HepG2 (cell line): ENCODE measurements at regions not wholly inside any gene's neighbourhood (a gene's known extent, or its start where the extent isn't known, plus 50 kb on each side); places are given as distances from the start of the nearest gene placed in this dataset.
A peak's percentile ranks its signal among the peaks of the same experiment; 100 is the strongest.

Experiments
- ATAC-seq: fragments of 200-7000 bp; cut with Tn5 transposase; 3 replicates; pipeline ENCODE4 v1.9.1; 2020; ENCODE audit warnings: mild to moderate bottlenecking, moderate library complexity
- BruUV-seq: library from RNA; stranded (reverse); fragments of 400-500 nt; replicated peaks from 2 replicates; lab custom pipeline; 2021; lab: Mats Ljungman, UMichigan
- CTCF ChIA-PET: fragments of 300-600 bp; formaldehyde crosslinking; extraction: SDS; loops from one replicate; lab custom pipeline; 2021; ENCODE audit warnings: low total read pairs, inconsistent platforms, low intra/inter-chr PET ratio; lab: Yijun Ruan, JAX
- POLR2A ChIA-PET: fragments of 350-600 bp; sonication (Branson Sonifier 250); formaldehyde crosslinking; loops from one replicate; lab custom pipeline; 2020; ENCODE audit warnings: antibody characterized with exemption, inconsistent platforms; lab: Yijun Ruan, JAX
- DNase-seq: peaks from one replicate; pipeline ENCODE4 v3.0.0-alpha.2; 2015; ENCODE audit warnings: low spot score
- FAIRE-seq: peaks from 3 replicates; lab custom pipeline; 2011; peaks lifted over from hg19 to GRCh38; lab: Jason Lieb, UNC
- H2AFZ ChIP-seq: one replicate; pipeline ENCODE4 v1.6.1; 2011; ENCODE audit warnings: low read length, inconsistent platforms
- H3K27ac ChIP-seq: fragments of 300-600 bp; 3 replicates; pipeline ENCODE4 v1.8.0; 2011; ENCODE audit warnings: mixed run types, mild to moderate bottlenecking, mixed read lengths, low read length, inconsistent platforms; ENCODE audit not compliant: insufficient read depth; ENCODE audit errors: extremely low read length
- H3K27me3 ChIP-seq, 2 experiments: fragments of 200-600 bp in 1 of 2; 2 replicates in 1 of 2; 3 replicates in 1 of 2; pipeline versions ENCODE4 v1.6.0 to v1.8.0; 2011; ENCODE audit warnings: low read length in 2 of 2, mild to moderate bottlenecking in 2 of 2, moderate library complexity in 2 of 2, inconsistent platforms in 1 of 2; ENCODE audit not compliant: insufficient read depth in 2 of 2, control insufficient read depth in 1 of 2
- H3K36me3 ChIP-seq, 2 experiments: fragments of 200-600 bp in 1 of 2; replicated peaks in 1 of 2; 2 replicates in 1 of 2; 3 replicates in 1 of 2; pipeline versions ENCODE4 v1.5.1 to v1.8.0; 2011; ENCODE audit warnings: low read length in 2 of 2, inconsistent platforms in 1 of 2; ENCODE audit not compliant: insufficient read depth in 2 of 2, control insufficient read depth in 1 of 2
- H3K4me1 ChIP-seq: 2 replicates; pipeline ENCODE4 v1.5.1; 2012; ENCODE audit warnings: low read length, inconsistent platforms; ENCODE audit not compliant: insufficient read depth
- H3K4me2 ChIP-seq: 2 replicates; pipeline ENCODE4 v1.6.0; 2011; ENCODE audit warnings: low read depth, low read length, inconsistent platforms
- H3K4me3 ChIP-seq, 3 experiments: fragments of 200-600 bp in 1 of 3; sonication (generic), shearing (Covaris generic) in 1 of 3; replicated peaks in 1 of 3; 2 replicates each; pipeline ENCODE4 v1.5.1; 2011 to 2016; ENCODE audit warnings: low read length in 3 of 3, inconsistent platforms in 2 of 3, low read depth in 2 of 3, mild to moderate bottlenecking in 2 of 3, control low read depth in 1 of 3, mixed read lengths in 1 of 3; ENCODE audit not compliant: insufficient read depth in 1 of 3
- H3K79me2 ChIP-seq: one replicate; pipeline ENCODE4 v1.6.1; 2011; ENCODE audit warnings: low read length, inconsistent platforms; ENCODE audit not compliant: insufficient read depth
- H3K9ac ChIP-seq: 2 replicates; pipeline ENCODE4 v1.6.0; 2011; ENCODE audit warnings: mild to moderate bottlenecking, low read depth, low read length, inconsistent platforms; ENCODE audit not compliant: insufficient read depth
- H3K9me3 ChIP-seq: 2 replicates; pipeline ENCODE4 v1.5.1; 2012; ENCODE audit warnings: mild to moderate bottlenecking, low read length
- H4K20me1 ChIP-seq: 2 replicates; pipeline ENCODE4 v1.6.0; 2011; ENCODE audit warnings: inconsistent platforms, mild to moderate bottlenecking, low read length, moderate library complexity; ENCODE audit not compliant: insufficient read depth
- ATM ChIP-seq: fragments of 450-650 bp; IDR thresholded peaks from 2 replicates; pipeline ENCODE4 v1.7.1; 2017; ENCODE audit warnings: mild to moderate bottlenecking, borderline replicate concordance
- CSRNP2 ChIP-seq: sonication (generic); formaldehyde crosslinking; conservative IDR thresholded peaks from 2 replicates; pipeline ENCODE4 v1.8.0; 2022; ENCODE audit warnings: low read depth, missing genetic modification reagents
- PCBP2 ChIP-seq: fragments of 200-400 bp; formaldehyde crosslinking; optimal IDR thresholded peaks from 2 replicates; pipeline ENCODE3; 2018; ENCODE audit warnings: low read length, low read depth; ENCODE audit not compliant: poor library complexity, severe bottlenecking
- RAD21 ChIP-seq: fragments of 450-650 bp; formaldehyde crosslinking; IDR thresholded peaks from 2 replicates; pipeline ENCODE4 v1.5.0; 2020; ENCODE audit warnings: mild to moderate bottlenecking
- SAP130 ChIP-seq: IDR thresholded peaks from 2 replicates; pipeline ENCODE4 v1.6.1; 2016; ENCODE audit warnings: low read depth
- SRF ChIP-seq: IDR thresholded peaks from 2 replicates; pipeline ENCODE4 v1.6.1; 2011; ENCODE audit warnings: mild to moderate bottlenecking, low read depth, low read length, moderate library complexity
- TFDP2 ChIP-seq: sonication (generic); formaldehyde crosslinking; IDR thresholded peaks from 2 replicates; pipeline ENCODE4 v1.4.0; 2020; ENCODE audit warnings: missing genetic modification reagents
- ZNF17 ChIP-seq: sonication (generic); formaldehyde crosslinking; IDR thresholded peaks from 2 replicates; pipeline ENCODE4 v1.5.0; 2020; ENCODE audit warnings: mild to moderate bottlenecking, missing genetic modification reagents
- ZNF230 ChIP-seq: sonication (generic); formaldehyde crosslinking; IDR thresholded peaks from 2 replicates; pipeline ENCODE4 v1.4.0; 2020; ENCODE audit warnings: mild to moderate bottlenecking, missing genetic modification reagents
- ZNF276 ChIP-seq: sonication (generic); formaldehyde crosslinking; IDR thresholded peaks from 2 replicates; pipeline ENCODE4 v1.4.0; 2020; ENCODE audit warnings: mild to moderate bottlenecking, low read depth, missing genetic modification reagents
- WGBS: methylation state at CpG from one replicate; pipeline ENCODE4 v1.1.6; 2017; ENCODE audit warnings: low lambda C conversion rate; 5-methylcytosine and 5-hydroxymethylcytosine counted together
- in situ Hi-C: cut with HindIII; loops from 2 replicates; pipeline ENCODE4 v1.10.0; 2017; ENCODE audit warnings: low pct_unique_long_range_greater_than_20kb; ENCODE audit not compliant: extremely low pct_ligation_motif_present
- intact Hi-C: fragments of 100-400 bp; cut with micrococcal nuclease; formaldehyde crosslinking; loops from one replicate; pipeline ENCODE4 v1.10.0; 2022; ENCODE audit not compliant: unreplicated experiment
- TF ChIP-seq, protein P1 (sequence below): sonication (generic); formaldehyde crosslinking; IDR thresholded peaks from 2 replicates; pipeline ENCODE4 v1.9.0; 2022; ENCODE audit warnings: missing genetic modification reagents, mild to moderate bottlenecking, borderline replicate concordance

DNA sequence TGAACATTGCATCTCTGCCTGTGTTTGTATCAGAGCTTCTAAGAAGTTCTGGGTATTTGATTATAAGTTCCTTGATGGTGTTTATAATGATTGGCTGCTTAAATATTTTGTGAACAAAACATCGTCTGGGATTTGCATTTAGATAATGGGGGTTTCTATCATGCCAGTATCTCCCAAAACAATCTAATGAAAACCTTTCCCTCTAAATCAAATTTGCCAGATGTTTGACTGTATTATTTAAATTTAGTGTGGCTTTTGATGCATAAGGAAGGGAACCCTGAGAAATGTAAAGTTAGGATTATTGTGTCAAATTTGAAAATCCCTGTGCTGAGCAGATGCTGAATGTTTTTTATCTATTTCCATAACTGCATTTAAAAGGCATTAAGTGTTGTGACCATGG, 159.9 kb downstream of the HS3ST3A1 start (continued):
- TF ChIP-seq TFDP2 (CRISPR knock-in tag) (no peak), ZNF17 (CRISPR knock-in tag) (no peak), CSRNP2 (CRISPR knock-in tag) (no peak)
- TF ChIP-seq, all 625 proteins: peak for 0

DNA sequence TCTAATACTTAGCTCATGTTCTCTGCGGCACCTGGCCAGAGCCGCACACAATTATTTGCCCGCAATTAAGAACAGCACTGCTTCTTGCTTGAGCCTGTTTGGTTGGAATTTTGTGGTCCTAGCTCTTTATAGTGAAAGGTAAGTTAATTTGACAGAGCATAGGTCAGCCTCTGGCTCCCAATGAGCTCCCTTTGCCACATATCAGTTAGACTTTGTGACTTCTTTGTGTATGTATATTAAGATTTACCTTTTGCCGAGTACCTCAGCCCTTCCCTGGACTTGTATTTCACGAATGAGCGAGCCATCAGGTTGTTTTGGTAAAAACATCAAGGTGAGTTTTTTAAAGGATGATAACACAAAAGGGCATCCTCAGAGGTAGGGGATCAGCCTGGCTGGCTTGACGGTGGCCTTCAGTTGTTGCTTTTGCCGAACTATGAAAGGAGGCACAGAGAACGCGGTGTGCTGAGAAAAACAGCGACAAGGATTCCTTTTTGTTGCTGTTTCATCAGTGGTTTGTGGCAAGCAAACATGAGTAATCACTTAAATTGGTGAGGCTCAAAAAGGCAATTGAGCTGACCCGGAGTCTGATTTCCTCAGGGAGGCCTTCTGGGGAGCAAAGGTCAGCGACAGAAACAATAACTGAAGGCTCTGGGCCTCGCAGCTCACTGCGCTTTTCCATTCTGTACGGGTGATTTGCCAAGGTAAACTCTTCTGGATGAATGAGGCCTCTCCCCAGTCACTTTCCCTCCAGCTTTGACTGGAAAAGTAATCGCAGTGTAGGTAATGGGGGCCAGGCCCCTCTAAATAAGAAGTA, 163.6 kb downstream of the HS3ST3A1 start:
- Histone ChIP-seq H3K4me1 (peaks cover 51% of the 10 kb centered on the region), H3K27ac (peak overlapping the region; percentile 89), H3K27me3 (no peaks in the 10 kb centered on the region), H3K36me3 (no peaks in the 10 kb centered on the region), H3K4me2 (peak overlapping the region; percentile 77), H2AFZ (no peak overlapping the region), H4K20me1 (no peaks in the 10 kb centered on the region), H3K9me3 (no peaks in the 10 kb centered on the region), H3K9ac (peak overlapping the region; percentile 71), H3K4me3 (peak overlapping the region; percentile 28 to 49 (median 34)), H3K79me2 (no peaks in the 10 kb centered on the region)
- ATAC-seq: peak; percentile 96
- in situ Hi-C loops: no loop called here
- peak; percentile 88 for FAIRE-seq
- BruUV-seq: TSS peak; percentile 96
- intact Hi-C loops: loop anchor here (2.0 to 5.0 kb wide), 2 partner anchors 21 to 101 kb away; no protein-coding TSS in a partner anchor
- WGBS: 5% methylated on average over 17 of the region's 17 CpGs
- DNase-seq: peak; percentile 94
- CTCF ChIA-PET: no interaction called here
- POLR2A ChIA-PET: interaction anchor here (0.7 to 3.4 kb wide), 11 partner anchors 8 to 871 kb away, joined by 3 to 19 read pairs (median 5); partner anchors contain the start of gene HS3ST3B1
- TF ChIP-seq SAP130 (CRISPR knock-in tag) (peak; percentile 56), ZNF276 (0 out of 2 replicates have a peak, but pooled peaks have one; percentile 25), ATM (no peak), ZNF230 (0 out of 2 replicates have a peak, but pooled peaks have one; percentile 44), RAD21 (CRISPR knock-in tag) (no peak; the same call in 1 of the 2 replicates), SRF (no peak), PCBP2 (no peak)
- TF ChIP-seq, protein P1, sequence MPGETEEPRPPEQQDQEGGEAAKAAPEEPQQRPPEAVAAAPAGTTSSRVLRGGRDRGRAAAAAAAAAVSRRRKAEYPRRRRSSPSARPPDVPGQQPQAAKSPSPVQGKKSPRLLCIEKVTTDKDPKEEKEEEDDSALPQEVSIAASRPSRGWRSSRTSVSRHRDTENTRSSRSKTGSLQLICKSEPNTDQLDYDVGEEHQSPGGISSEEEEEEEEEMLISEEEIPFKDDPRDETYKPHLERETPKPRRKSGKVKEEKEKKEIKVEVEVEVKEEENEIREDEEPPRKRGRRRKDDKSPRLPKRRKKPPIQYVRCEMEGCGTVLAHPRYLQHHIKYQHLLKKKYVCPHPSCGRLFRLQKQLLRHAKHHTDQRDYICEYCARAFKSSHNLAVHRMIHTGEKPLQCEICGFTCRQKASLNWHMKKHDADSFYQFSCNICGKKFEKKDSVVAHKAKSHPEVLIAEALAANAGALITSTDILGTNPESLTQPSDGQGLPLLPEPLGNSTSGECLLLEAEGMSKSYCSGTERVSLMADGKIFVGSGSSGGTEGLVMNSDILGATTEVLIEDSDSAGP: peak; percentile 41; the same call in 1 of the 2 replicates
